HCT116 (cell line): ENCODE measurements at regions not wholly inside any gene's neighbourhood (a gene's known extent, or its start where the extent isn't known, plus 50 kb on each side); places are given as distances from the start of the nearest gene placed in this dataset.

Experiments
- ATAC-seq: fragments of 200-7000 bp; cut with Tn5 transposase; 2 replicates; pipeline ENCODE4 v1.9.1; 2020; ENCODE audit warnings: mild to moderate bottlenecking, moderate library complexity
- BruUV-seq: library from RNA; stranded (reverse); fragments of 400-500 nt; replicated peaks from 2 replicates; lab custom pipeline; 2021; lab: Mats Ljungman, UMichigan
- CTCF ChIA-PET: fragments of 300-600 bp; sonication (Branson Sonifier 250); formaldehyde crosslinking; loops from one replicate; lab custom pipeline; 2021; ENCODE audit warnings: antibody characterized with exemption; lab: Charles Lee
- POLR2A ChIA-PET: fragments of 300-600, 350-600 bp; sonication (Branson Sonifier 250); formaldehyde crosslinking; loops from one replicate; lab custom pipeline; 2021; ENCODE audit warnings: antibody characterized with exemption; lab: Charles Lee
- RAD21 ChIA-PET, 2 experiments: fragments of 300-600 bp; sonication (Branson Sonifier 250); formaldehyde crosslinking; loops; one replicate each; lab custom pipeline; 2023; ENCODE audit warnings: low total read pairs in 2 of 2; ENCODE audit not compliant: uncharacterized antibody in 2 of 2, unreplicated experiment in 2 of 2, low non-redundant PET in 1 of 2; lab: Charles Lee
- DNase-seq: peaks from one replicate; pipeline ENCODE4 v3.0.0-alpha.2; 2010; ENCODE audit warnings: low read depth, low spot score
- H2AFZ ChIP-seq: fragments of 200-600 bp; shearing (Covaris generic), sonication (generic); 2 replicates; pipeline ENCODE4 v1.6.1; 2017; ENCODE audit warnings: low read depth, mixed run types, mixed read lengths, antibody characterized with exemption, low read length; ENCODE audit not compliant: poor library complexity, severe bottlenecking
- H3K27ac ChIP-seq: 2 replicates; pipeline ENCODE4 v1.5.1; 2012; ENCODE audit warnings: low read depth, low read length
- H3K27me3 ChIP-seq: fragments of 200-600 bp; sonication (generic); 2 replicates; pipeline ENCODE4 v1.6.1; 2016; ENCODE audit warnings: mixed run types, low read length, mixed read lengths; ENCODE audit not compliant: insufficient read depth
- H3K36me3 ChIP-seq, 2 experiments: fragments of 200-500 bp in 1 of 2; fragments of 200-600 bp in 1 of 2; sonication (Bioruptor generic) in 1 of 2; sonication (generic) in 1 of 2; 2 replicates each; pipeline versions ENCODE4 v1.5.1 to v1.6.1; 2014 to 2016; ENCODE audit warnings: low read length in 2 of 2, inconsistent platforms in 1 of 2, mixed read lengths in 1 of 2, mixed run types in 1 of 2; ENCODE audit not compliant: insufficient read depth in 2 of 2, control insufficient read depth in 1 of 2
- H3K4me1 ChIP-seq, 2 experiments: fragments of 200-600 bp in 1 of 2; sonication (generic) in 1 of 2; 2 replicates each; pipeline versions ENCODE4 v1.5.1 to v1.6.1; 2012 to 2017; ENCODE audit warnings: low read length in 2 of 2, inconsistent platforms in 1 of 2, mild to moderate bottlenecking in 1 of 2, mixed read lengths in 1 of 2, mixed run types in 1 of 2, moderate library complexity in 1 of 2; ENCODE audit not compliant: insufficient read depth in 2 of 2, control insufficient read depth in 1 of 2
- H3K4me2 ChIP-seq: fragments of 200-600 bp; sonication (generic); 2 replicates; pipeline ENCODE4 v1.6.1; 2017; ENCODE audit warnings: mixed run types, low read length, mixed read lengths
- H3K4me3 ChIP-seq, 2 experiments: fragments of 200-600 bp in 1 of 2; sonication (generic) in 1 of 2; replicated peaks in 1 of 2; 2 replicates each; pipeline ENCODE4 v1.5.1; 2011 to 2016; ENCODE audit warnings: low read length in 2 of 2, control low read depth in 1 of 2, low read depth in 1 of 2, mild to moderate bottlenecking in 1 of 2, mixed read lengths in 1 of 2, mixed run types in 1 of 2
- H3K79me2 ChIP-seq: fragments of 200-600 bp; sonication (generic); 2 replicates; pipeline ENCODE4 v1.6.1; 2017; ENCODE audit warnings: mild to moderate bottlenecking, mixed run types, low read length, moderate library complexity, mixed read lengths; ENCODE audit not compliant: insufficient read depth
- H3K9ac ChIP-seq: fragments of 200-600 bp; sonication (generic); 2 replicates; pipeline ENCODE4 v1.6.1; 2016; ENCODE audit warnings: low read length, mixed read lengths
- H3K9me2 ChIP-seq: fragments of 200-600 bp; sonication (generic), shearing (Covaris generic); 2 replicates; pipeline ENCODE4 v1.6.1; 2017; ENCODE audit warnings: mixed run types, mild to moderate bottlenecking, moderate library complexity; ENCODE audit not compliant: insufficient read depth
- H3K9me3 ChIP-seq, 2 experiments: fragments of 200-500 bp in 1 of 2; fragments of 200-600 bp in 1 of 2; sonication (Bioruptor generic) in 1 of 2; sonication (generic) in 1 of 2; 2 replicates each; pipeline ENCODE4 v1.6.1; 2014 to 2017; ENCODE audit warnings: low read length in 2 of 2, mixed read lengths in 2 of 2, inconsistent platforms in 1 of 2, low read depth in 1 of 2, mild to moderate bottlenecking in 1 of 2, mixed run types in 1 of 2, moderate library complexity in 1 of 2; ENCODE audit not compliant: control insufficient read depth in 1 of 2, insufficient read depth in 1 of 2
- H4K20me1 ChIP-seq: fragments of 200-600 bp; sonication (generic), shearing (Covaris generic); 2 replicates; pipeline ENCODE4 v1.6.1; 2017; ENCODE audit warnings: mixed run types, mild to moderate bottlenecking, moderate library complexity; ENCODE audit not compliant: insufficient read depth
- EZH2phosphoT487 ChIP-seq: fragments of 200-600 bp; IDR thresholded peaks from 2 replicates; pipeline ENCODE4 v1.6.1; 2018; ENCODE audit warnings: antibody characterized with exemption, borderline replicate concordance
- JUND ChIP-seq: IDR thresholded peaks from 2 replicates; pipeline ENCODE4 v1.6.1; 2012
- SP1 ChIP-seq: IDR thresholded peaks from 2 replicates; pipeline ENCODE4 v1.6.1; 2012; ENCODE audit warnings: low read depth
- YY1 ChIP-seq: IDR thresholded peaks from 2 replicates; pipeline ENCODE4 v1.6.1; 2011; ENCODE audit warnings: low read length, low read depth, moderate library complexity, mild to moderate bottlenecking; ENCODE audit not compliant: insufficient replicate concordance; ENCODE audit errors: extremely low read depth
- intact Hi-C: fragments of 100-400 bp; cut with micrococcal nuclease; formaldehyde crosslinking; loops from 2 replicates; pipeline ENCODE4 v1.10.0; 2022
- TF ChIP-seq, protein P1 (sequence below): IDR thresholded peaks from 2 replicates; pipeline ENCODE4 v1.6.1; 2012
- TF ChIP-seq, protein P2 (sequence below): IDR thresholded peaks from 2 replicates; pipeline ENCODE4 v1.6.1; 2012

DNA sequence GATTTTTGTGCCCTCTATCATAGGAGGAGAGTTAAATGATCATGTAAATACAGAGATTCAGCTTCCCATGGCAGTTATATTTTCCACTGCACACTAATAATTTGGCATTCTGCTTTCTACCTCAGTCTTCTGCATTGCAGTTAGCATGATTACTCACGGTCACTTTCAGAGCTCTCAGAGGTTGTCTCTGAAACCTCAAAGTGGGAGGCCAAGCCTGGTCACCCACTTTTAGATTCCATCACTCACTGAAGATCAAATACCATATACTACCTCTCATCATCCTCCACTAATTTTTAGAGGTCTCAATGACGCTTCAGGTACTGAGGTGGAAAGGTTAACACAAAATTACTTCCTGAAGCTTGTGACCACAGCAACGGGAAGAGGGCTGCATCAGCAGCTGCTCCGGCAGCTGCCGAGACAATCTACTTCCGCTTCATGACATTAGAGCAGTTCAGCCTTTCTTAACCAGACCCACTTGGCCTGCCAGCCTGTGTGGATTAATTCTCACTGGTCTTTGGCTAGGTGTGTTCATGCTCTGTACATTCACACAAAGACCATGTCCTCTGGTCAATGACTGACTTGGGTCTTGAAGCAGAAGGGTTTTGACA, 416.4 kb upstream of the PDZRN3 start:
- DNase-seq (no peak), ATAC-seq (no peak)
- Histone ChIP-seq H3K4me1 (no peaks in the 10 kb centered on the region), H3K9me2 (no peaks in the 10 kb centered on the region), H3K79me2 (no peaks in the 10 kb centered on the region), H3K9ac (no peak overlapping the region), H3K4me3 (no peak overlapping the region), H2AFZ (no peak overlapping the region), H3K36me3 (no peaks in the 10 kb centered on the region), H4K20me1 (no peaks in the 10 kb centered on the region), H3K27me3 (no peaks in the 10 kb centered on the region), H3K4me2 (no peak overlapping the region), H3K27ac (no peak overlapping the region), H3K9me3 (peaks cover 6 to 42% of the 10 kb centered on the region in 2 experiments; a peak in 2 of 4 replicates)
- no TSS peak for BruUV-seq
- CTCF ChIA-PET, result no interaction called here
- intact Hi-C loops, result no loop called here
- RAD21 ChIA-PET, result no interaction called here
- TF ChIP-seq, protein P1, sequence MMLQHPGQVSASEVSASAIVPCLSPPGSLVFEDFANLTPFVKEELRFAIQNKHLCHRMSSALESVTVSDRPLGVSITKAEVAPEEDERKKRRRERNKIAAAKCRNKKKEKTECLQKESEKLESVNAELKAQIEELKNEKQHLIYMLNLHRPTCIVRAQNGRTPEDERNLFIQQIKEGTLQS, result no peak
- TF ChIP-seq JUND (no peak), EZH2phosphoT487 (no peak), SP1 (no peak)
- TF ChIP-seq, protein P2, sequence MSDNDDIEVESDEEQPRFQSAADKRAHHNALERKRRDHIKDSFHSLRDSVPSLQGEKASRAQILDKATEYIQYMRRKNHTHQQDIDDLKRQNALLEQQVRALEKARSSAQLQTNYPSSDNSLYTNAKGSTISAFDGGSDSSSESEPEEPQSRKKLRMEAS, result no peak
- POLR2A ChIA-PET, result no interaction called here

DNA sequence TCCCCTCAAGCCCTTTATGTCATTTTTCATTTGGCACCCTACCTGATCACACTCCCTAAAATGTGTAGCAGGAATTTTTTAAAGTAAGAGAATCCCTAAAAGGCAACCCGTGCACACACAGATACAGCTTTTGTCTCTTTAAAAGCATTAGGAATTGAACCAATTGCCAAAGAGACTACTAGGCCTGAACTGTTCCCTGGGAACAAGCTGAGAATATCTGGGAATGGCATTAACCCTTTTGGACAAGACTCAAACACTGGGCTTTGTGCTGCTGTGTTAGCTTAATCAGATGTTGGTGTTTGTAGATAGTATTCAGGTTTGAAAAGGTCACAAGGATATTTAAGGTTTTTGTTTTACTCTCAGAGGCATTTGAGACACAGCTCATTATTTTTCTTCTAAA, 414.4 kb upstream of the PDZRN3 start:
- no peak overlapping the region for H3K27ac ChIP-seq

More for the DNA sequence above, 414.4 kb upstream of the PDZRN3 start:
- Histone ChIP-seq H3K9me2 (no peaks in the 10 kb centered on the region), H3K4me2 (no peak overlapping the region), H3K4me3 (no peak overlapping the region), H3K4me1 (no peaks in the 10 kb centered on the region), H3K9me3 (peaks cover 6 to 37% of the 10 kb centered on the region in 2 experiments; a peak in 2 of 4 replicates), H2AFZ (no peak overlapping the region), H3K9ac (no peak overlapping the region), H3K36me3 (no peaks in the 10 kb centered on the region), H3K79me2 (no peaks in the 10 kb centered on the region), H3K27me3 (no peaks in the 10 kb centered on the region), H4K20me1 (no peaks in the 10 kb centered on the region)
- intact Hi-C loops, result no loop called here
- TF ChIP-seq, protein P1, result no peak
- TF ChIP-seq YY1 (no peak), SP1 (no peak)
- ChIA-PET CTCF (no interaction called here), RAD21 (no interaction called here), POLR2A (no interaction called here)
- DNase-seq (no peak), ATAC-seq (no peak)
- BruUV-seq, result no TSS peak
